ENCODE measurements at regions not wholly inside any gene's neighbourhood (a gene's known extent, or its start where the extent isn't known, plus 50 kb on each side); places are given as distances from the start of the nearest gene placed in this dataset.

GRCh38 chr2:35067420-35067819 lies 1288.2 kb upstream of the CRIM1 start:
- DNase-seq: no peak
- Mint-ChIP-seq H3K36me3 (ENCODE audit: low read depth) (no peaks in the 10 kb centered on the region), H3K4me3 (no peak overlapping the region), H3K27me3 (ENCODE audit: low read depth, poor library complexity) (peaks cover 5% of the 10 kb centered on the region), H3K4me1 (no peaks in the 10 kb centered on the region), H3K27ac (no peak overlapping the region), H3K9me3 (peaks cover 19% of the 10 kb centered on the region)
- no peak for TF ChIP-seq CTCF (IDR thresholded peaks at IDR 0.05)

GRCh38 chr2:35063836-35064235 lies 1291.7 kb upstream of the CRIM1 start:
- no peaks in the 10 kb centered on the region for H3K36me3 Mint-ChIP-seq (ENCODE audit: low read depth)

GRCh38 chr2:35035883-35036282 lies 1319.7 kb upstream of the CRIM1 start:
- no peak for TF ChIP-seq CTCF (IDR thresholded peaks at IDR 0.05)
- no peak overlapping the region for H3K4me3 Mint-ChIP-seq

More at GRCh38 chr2:35063836-35064235, 1291.7 kb upstream of the CRIM1 start:
- Mint-ChIP-seq H3K9me3 (peaks cover 6% of the 10 kb centered on the region), H3K4me3 (no peak overlapping the region), H3K27me3 (ENCODE audit: low read depth, poor library complexity) (no peaks in the 10 kb centered on the region), H3K27ac (no peak overlapping the region), H3K4me1 (no peaks in the 10 kb centered on the region)
- TF ChIP-seq CTCF (IDR thresholded peaks at IDR 0.05): no peak
- DNase-seq: no peak

GRCh38 chr2:35033748-35034147 lies 1321.8 kb upstream of the CRIM1 start:
- no peak for DNase-seq
- no peaks in the 10 kb centered on the region for H3K9me3 Mint-ChIP-seq

More at GRCh38 chr2:35035883-35036282, 1319.7 kb upstream of the CRIM1 start:
- Mint-ChIP-seq H3K9me3 (peaks cover 5% of the 10 kb centered on the region), H3K27me3 (ENCODE audit: low read depth, poor library complexity) (no peaks in the 10 kb centered on the region), H3K27ac (no peak overlapping the region), H3K4me1 (no peaks in the 10 kb centered on the region), H3K36me3 (ENCODE audit: low read depth) (no peaks in the 10 kb centered on the region)
- DNase-seq: no peak

GRCh38 chr2:35023545-35023944 lies 1332.0 kb upstream of the CRIM1 start:
- Mint-ChIP-seq H3K9me3 (no peaks in the 10 kb centered on the region), H3K36me3 (ENCODE audit: low read depth) (no peaks in the 10 kb centered on the region), H3K4me3 (no peak overlapping the region), H3K27ac (no peak overlapping the region), H3K27me3 (ENCODE audit: low read depth, poor library complexity) (no peaks in the 10 kb centered on the region), H3K4me1 (no peaks in the 10 kb centered on the region)
- TF ChIP-seq CTCF (IDR thresholded peaks at IDR 0.05): no peak
- no peak for DNase-seq

More at GRCh38 chr2:35033748-35034147, 1321.8 kb upstream of the CRIM1 start:
- no peak for TF ChIP-seq CTCF (IDR thresholded peaks at IDR 0.05)
- Mint-ChIP-seq H3K4me3 (no peak overlapping the region), H3K27ac (no peak overlapping the region), H3K36me3 (ENCODE audit: low read depth) (no peaks in the 10 kb centered on the region), H3K27me3 (ENCODE audit: low read depth, poor library complexity) (no peaks in the 10 kb centered on the region), H3K4me1 (no peaks in the 10 kb centered on the region)

- Mint-ChIP-seq H3K27ac (no peak overlapping the region), H3K4me3 (no peak overlapping the region), H3K4me1 (no peaks in the 10 kb centered on the region), H3K9me3 (no peaks in the 10 kb centered on the region), H3K36me3 (ENCODE audit: low read depth) (no peaks in the 10 kb centered on the region), H3K27me3 (ENCODE audit: low read depth, poor library complexity) (peaks cover 4% of the 10 kb centered on the region)
- no peak for TF ChIP-seq CTCF (IDR thresholded peaks at IDR 0.05)
- DNase-seq: no peak
Observed at GRCh38 chr2:35000453-35000852, 1355.1 kb upstream of the CRIM1 start.

Data from nephron progenitor cell (in vitro differentiated cells).